ENCODE measurements at regions not wholly inside any gene's neighbourhood (a gene's known extent, or its start where the extent isn't known, plus 50 kb on each side); places are given as distances from the start of the nearest gene placed in this dataset.

DNA sequence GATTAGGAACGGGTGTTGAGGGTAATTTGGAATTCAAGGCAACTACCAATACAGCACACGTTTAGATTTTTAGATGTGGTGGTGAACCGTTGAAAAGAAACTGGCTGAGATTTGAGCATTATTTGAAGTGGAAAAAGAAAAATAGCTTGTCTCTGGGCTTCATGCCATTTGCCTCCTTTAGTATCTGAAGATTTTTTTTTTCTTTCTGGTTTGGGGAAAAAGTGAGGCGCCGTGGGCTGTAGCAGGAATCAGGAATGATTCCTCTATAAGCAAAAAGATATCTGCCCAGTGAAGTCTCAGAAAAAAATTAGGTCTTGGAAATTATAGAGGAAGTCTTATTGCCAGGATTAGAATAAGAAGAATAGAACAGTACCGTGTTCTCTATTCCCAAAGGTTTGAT, 88.5 kb downstream of the RPS12 start (continued):
- TF ChIP-seq, protein P1, sequence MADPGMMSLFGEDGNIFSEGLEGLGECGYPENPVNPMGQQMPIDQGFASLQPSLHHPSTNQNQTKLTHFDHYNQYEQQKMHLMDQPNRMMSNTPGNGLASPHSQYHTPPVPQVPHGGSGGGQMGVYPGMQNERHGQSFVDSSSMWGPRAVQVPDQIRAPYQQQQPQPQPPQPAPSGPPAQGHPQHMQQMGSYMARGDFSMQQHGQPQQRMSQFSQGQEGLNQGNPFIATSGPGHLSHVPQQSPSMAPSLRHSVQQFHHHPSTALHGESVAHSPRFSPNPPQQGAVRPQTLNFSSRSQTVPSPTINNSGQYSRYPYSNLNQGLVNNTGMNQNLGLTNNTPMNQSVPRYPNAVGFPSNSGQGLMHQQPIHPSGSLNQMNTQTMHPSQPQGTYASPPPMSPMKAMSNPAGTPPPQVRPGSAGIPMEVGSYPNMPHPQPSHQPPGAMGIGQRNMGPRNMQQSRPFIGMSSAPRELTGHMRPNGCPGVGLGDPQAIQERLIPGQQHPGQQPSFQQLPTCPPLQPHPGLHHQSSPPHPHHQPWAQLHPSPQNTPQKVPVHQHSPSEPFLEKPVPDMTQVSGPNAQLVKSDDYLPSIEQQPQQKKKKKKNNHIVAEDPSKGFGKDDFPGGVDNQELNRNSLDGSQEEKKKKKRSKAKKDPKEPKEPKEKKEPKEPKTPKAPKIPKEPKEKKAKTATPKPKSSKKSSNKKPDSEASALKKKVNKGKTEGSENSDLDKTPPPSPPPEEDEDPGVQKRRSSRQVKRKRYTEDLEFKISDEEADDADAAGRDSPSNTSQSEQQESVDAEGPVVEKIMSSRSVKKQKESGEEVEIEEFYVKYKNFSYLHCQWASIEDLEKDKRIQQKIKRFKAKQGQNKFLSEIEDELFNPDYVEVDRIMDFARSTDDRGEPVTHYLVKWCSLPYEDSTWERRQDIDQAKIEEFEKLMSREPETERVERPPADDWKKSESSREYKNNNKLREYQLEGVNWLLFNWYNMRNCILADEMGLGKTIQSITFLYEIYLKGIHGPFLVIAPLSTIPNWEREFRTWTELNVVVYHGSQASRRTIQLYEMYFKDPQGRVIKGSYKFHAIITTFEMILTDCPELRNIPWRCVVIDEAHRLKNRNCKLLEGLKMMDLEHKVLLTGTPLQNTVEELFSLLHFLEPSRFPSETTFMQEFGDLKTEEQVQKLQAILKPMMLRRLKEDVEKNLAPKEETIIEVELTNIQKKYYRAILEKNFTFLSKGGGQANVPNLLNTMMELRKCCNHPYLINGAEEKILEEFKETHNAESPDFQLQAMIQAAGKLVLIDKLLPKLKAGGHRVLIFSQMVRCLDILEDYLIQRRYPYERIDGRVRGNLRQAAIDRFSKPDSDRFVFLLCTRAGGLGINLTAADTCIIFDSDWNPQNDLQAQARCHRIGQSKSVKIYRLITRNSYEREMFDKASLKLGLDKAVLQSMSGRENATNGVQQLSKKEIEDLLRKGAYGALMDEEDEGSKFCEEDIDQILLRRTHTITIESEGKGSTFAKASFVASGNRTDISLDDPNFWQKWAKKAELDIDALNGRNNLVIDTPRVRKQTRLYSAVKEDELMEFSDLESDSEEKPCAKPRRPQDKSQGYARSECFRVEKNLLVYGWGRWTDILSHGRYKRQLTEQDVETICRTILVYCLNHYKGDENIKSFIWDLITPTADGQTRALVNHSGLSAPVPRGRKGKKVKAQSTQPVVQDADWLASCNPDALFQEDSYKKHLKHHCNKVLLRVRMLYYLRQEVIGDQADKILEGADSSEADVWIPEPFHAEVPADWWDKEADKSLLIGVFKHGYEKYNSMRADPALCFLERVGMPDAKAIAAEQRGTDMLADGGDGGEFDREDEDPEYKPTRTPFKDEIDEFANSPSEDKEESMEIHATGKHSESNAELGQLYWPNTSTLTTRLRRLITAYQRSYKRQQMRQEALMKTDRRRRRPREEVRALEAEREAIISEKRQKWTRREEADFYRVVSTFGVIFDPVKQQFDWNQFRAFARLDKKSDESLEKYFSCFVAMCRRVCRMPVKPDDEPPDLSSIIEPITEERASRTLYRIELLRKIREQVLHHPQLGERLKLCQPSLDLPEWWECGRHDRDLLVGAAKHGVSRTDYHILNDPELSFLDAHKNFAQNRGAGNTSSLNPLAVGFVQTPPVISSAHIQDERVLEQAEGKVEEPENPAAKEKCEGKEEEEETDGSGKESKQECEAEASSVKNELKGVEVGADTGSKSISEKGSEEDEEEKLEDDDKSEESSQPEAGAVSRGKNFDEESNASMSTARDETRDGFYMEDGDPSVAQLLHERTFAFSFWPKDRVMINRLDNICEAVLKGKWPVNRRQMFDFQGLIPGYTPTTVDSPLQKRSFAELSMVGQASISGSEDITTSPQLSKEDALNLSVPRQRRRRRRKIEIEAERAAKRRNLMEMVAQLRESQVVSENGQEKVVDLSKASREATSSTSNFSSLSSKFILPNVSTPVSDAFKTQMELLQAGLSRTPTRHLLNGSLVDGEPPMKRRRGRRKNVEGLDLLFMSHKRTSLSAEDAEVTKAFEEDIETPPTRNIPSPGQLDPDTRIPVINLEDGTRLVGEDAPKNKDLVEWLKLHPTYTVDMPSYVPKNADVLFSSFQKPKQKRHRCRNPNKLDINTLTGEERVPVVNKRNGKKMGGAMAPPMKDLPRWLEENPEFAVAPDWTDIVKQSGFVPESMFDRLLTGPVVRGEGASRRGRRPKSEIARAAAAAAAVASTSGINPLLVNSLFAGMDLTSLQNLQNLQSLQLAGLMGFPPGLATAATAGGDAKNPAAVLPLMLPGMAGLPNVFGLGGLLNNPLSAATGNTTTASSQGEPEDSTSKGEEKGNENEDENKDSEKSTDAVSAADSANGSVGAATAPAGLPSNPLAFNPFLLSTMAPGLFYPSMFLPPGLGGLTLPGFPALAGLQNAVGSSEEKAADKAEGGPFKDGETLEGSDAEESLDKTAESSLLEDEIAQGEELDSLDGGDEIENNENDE (IDR thresholded peaks at IDR 0.05; ENCODE audit: insufficient replicate concordance, low read length) = no peak
- TF ChIP-seq SIN3A (conservative IDR thresholded peaks at IDR 0.05 in 1 of 2, IDR thresholded peaks at IDR 0.05 in 1 of 2; ENCODE audit: low read depth in 1 of 2, low read length in 2 of 2) = no peak

All from H1 (cell line).